NCI-H128 (cell line): ENCODE measurements at regions not wholly inside any gene's neighbourhood (a gene's known extent, or its start where the extent isn't known, plus 50 kb on each side); places are given as distances from the start of the nearest gene placed in this dataset.
"Not testable (repeated sequence)": the region's sequence is repeated elsewhere in the genome, so short reads cannot be mapped to it uniquely, and the experiment has no call there.

Experiments used
- DNase-seq: peaks from one replicate; lab custom pipeline; 2025; ENCODE audit not compliant: unreplicated experiment; lab: John Stamatoyannopoulos, UW

DNA sequence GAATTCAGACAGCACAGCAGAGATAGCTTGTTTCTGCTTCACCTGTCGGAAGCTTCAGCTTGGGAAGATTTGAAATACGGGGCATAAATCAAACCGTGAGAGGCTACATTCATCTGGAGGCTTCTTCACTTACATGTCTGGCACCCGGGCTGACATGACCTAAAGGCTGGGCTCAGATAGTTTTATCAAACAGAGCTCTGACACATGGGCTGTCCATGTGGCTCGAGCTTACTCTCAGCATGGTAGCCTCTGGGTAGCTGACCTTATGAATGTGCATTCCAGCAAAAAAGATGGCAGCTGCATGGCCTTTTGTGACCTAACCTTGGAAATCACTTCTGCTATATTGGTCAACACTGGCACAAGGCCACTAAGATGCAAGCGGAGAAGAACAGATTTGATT is 414.5 kb downstream of the NDFIP2 start:
- DNase-seq: no peak

DNA sequence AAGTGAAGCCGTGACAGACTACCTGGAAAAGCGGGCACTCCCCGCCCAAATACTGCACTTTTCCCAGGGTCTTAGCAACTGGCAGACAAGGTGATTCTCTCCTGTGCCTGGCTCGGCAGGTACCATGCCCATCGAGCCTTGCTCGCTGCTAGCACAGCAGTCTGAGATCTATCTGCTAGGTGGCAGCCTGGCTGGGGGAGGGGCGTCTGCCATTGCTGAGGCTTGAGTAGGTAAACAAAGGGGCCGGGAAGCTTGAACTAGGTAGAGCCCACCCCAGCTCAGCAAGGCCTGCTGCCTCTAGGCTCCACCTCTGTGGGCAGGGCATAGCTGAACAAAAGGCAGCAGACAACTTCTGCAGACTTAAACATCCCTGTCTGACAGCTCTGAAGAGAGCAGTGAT is 406.3 kb downstream of the NDFIP2 start:
- not testable (repeated sequence) for DNase-seq

DNA sequence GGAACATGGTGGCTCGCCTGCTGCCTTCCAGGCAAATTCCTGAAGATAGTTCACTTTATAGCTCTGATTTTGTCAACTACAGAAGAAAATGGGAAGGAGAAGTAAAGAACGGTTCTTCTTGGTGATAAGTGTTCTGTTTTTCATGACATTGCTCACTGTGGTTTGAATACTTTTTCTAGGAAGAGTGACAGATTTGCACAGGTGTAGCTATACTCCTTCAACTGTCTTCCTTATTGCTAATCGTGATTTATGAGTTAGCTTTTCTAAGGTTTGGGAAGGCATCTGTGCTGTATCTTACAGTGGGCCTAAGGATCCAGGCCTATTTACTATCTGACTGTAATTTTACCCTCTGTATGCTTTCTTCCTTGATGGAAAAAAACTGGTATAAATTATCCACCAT is 405.6 kb downstream of the NDFIP2 start:
- DNase-seq: no peak

DNA sequence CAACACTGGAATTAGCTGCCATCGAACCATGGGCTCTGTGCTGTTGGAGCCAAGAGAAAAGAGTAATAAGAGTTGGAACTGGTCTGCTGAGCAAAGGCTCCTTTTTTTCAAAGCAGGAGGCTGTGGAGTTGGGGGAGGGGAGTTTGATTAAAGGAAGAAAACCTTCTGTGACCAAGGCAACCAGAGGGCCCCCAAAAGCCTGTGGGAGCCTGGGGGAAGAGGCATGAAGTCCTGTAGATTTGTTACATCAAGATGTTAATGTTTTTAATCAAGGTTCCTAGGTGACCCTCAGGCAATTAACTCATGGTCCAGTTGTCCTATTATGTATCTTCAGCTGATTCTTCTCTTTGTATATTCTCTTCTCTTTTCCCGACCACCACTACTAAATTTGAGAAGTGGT is 403.9 kb downstream of the NDFIP2 start:
- no peak for DNase-seq

DNA sequence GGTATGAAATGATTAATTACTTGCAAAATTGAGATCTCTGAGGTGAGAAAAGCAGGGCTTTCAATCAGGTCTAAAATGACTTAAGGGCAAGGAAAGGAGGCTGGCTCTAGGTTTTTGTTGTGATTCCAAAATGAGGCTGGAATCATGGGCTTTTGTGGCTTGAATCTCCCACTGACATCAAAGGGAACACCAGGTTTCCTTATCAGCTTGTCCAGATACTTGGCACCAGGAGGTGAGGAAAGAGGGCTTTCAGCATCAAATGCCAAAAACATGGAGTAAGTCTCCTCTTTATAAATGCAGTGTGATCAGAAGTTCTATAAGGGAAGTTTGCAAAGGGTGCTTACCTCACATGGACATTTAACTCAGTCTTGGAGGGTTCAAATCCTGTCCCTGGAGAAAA is 402.3 kb downstream of the NDFIP2 start:
- no peak for DNase-seq

DNA sequence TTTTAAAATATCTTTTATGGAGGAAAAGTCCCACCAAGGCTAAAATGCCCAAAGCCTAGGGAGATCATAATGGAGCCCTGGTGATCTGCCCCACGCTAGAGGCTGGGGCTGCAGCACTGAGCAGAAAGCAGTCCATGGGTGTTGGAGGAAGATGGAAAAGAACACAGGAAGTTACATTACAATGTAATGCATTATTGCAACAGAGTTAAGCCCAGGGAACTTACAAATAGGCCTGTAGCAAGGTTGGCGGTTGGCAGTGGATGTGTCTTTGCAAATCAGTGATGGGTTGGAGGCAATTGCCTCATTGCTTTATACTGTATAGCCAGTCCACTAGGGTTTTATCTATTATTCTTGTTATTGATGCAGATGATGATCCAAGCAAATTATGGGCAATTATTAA is 399.9 kb downstream of the NDFIP2 start:
- no peak for DNase-seq

DNA sequence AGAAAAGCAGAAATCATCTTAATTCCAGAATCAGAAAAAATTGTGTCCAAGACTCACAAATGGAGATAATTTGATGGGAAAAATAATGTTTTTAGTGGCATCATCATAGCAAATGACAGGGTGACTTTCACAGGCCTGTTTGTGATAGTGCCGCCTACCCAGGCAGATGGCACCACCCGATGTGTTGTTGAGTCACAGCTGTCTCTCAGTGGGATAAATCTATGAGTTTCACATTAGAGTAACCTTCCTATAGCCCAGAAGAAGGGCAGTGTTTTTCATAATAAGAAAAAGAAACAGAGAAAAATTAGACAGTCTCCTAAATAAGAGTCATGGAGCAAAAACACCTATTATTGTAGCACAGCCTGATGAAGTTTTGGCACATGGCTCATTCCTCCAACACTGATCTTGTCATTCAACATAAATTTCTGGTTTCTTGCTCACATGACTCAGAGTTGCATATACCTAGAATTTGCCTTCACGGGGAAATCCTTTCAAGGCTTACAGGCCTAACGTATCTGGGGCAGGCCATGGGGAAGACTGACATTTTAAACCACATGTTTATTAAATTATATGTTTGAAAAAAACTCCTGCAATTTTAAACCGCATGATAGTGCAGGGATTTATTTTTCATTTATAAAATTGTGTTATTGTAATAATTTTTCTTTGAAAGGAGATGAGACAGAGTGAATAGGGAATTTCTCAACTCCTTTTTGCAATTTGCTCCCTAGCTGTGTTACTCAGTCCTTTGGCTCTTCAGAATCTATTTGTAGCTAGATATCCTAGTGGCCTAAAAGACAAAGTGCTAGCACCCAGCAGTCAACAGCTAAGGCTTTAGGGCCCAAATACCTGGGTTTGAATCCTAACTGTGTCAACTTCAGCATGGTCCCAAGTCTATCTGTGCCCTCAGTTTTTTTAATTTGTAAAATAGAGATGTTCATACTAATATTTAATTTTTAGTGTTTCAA is 393.7 kb downstream of the NDFIP2 start:
- no peak for DNase-seq

DNA sequence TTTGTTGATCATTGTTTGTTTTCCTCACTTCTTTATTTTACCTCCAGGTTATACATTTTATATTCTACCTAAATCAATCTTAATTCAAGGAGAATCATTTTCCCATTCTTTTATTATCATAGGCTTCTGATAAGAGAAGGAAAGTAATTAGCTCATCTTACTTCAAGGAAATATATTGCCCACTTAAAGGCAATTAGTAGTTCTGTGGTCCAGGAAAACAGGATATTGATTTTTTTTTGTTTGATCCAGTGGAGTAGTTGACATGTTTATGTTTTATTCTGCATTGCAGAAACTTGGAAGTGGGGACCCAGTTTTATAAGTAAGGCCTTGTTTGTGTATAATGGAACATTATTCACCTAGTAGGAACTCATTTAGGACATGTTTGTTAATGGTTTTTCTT is 390.6 kb downstream of the NDFIP2 start:
- DNase-seq: no peak

DNA sequence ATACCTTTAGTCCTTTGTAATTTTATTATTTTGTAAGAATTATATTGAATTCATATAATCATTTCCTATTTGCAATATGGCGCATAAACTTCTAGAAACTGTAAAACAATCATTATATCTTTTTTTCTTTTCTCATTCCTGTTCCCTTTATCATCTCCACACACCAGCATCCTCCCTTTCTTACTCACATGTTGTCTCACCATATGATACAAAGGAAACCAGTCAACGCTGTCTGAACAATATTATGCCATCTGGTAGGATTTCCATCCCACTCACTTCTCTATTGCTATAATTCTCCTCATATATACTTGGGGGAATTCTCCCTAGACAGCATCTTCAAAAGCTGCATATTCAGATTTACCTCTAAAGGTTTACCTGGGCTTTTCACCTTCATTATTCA is 389.8 kb downstream of the NDFIP2 start:
- no peak for DNase-seq

DNA sequence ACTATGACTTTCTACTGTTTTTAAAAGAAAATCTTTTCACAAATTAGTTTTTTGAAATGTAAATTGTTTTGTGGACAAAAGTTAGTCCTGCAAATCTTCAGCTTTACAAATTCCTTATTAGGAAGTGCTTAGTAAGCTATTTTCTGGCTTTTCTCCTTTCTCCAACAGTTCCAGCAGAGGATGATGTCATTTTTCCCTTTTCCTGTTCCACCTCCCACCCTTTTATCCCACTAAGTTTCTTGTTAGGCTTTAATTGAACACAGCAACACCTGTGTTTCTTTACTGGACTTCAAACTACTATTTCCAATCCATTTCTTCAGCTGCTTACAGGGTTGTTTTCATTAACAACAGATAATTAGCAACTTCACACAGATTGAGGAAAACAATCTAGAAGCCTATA is 389.2 kb downstream of the NDFIP2 start:
- DNase-seq: no peak

DNA sequence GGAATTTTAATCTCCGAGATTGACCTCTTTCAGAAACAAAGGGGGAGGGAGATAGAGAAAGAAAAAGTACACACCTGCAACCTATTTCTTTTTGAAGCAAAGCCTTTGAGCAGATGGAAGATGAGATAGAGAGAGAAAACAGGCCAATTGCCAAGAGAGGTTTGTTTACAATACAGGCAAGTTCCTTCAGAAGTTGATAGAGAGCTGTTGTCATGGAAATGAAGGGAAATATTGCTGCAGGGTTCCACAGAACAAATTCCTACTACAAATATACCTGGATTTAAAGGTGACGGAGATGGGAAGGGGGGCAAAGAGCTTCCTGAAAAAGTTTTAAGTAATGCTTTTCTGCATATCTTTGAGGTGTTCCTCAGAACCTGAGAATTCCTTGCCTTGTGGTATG is 388.4 kb downstream of the NDFIP2 start:
- DNase-seq: no peak

DNA sequence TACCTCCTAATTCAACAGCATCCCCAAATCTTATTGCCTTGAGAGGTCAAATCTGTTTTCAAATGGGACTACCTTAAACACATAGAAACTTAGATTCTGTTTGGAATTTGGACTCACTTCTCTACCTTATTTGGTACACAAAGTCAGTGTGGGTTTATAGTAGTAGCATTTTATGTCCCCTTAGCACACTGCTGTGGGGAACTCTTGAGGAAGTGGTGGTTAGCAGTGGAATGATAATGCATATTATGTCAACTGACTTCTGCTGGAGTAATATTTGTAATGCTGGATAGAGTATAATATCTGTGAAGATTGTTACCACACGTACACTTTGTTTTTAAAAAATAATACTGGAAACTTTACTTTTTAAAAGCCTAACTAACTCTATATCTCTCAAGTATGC is 386.3 kb downstream of the NDFIP2 start:
- DNase-seq: no peak

DNA sequence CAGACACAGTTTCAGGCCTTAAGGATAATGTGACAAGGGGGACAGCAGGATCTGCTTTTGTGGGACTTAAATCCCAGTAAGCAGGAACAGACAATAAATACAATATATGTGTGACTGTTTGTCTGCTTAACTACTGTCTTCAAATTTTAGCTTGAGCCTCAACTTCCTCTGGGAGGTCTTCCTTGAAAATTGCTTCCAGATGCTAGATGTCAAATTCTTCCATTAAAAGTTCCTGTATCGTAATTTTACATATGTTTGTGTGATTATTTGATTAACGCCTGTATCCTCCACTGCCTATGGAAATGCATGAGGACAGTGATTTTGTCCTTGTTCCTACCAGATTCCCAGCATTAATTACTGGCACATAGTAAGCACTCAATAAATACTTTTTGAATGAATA is 385.5 kb downstream of the NDFIP2 start:
- DNase-seq: no peak

DNA sequence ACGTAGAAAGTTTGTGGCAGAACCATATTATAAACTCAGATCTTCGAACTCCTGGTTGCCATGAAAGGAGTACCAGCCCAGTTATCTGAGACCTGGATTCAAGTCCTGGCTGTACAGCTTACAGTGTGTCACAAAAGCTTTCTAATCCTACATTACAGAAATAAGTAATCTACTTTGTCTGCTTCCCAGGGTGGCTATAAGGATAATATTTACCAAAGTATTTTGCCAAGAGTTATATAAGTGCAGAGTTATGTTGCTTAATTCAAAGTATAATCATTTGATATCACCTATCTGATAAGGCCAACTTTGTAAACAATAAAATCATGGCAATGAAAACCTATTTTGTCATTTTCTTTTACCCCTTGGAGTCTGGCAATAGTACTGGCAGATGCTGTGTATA is 381.6 kb downstream of the NDFIP2 start:
- no peak for DNase-seq

DNA sequence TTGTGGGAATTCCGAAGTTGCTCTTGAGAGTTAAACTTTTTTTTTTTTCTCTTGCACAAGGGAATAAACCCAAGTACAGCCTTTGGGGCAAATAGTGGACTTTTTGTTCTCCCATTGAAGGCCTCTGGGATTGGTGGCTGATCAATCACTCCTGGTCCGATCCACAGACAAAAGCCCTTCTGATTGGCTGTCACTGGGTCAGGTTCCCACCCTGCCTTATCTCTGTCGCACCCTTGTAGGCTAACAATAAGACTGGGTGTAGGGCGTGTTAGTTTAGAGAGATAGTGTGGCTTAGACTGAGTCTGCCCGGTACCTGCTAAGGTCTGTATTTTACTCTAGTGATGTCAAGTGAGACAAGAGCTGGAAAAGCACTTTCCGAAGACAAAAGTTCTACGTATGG is 380.8 kb downstream of the NDFIP2 start:
- no peak for DNase-seq

DNA sequence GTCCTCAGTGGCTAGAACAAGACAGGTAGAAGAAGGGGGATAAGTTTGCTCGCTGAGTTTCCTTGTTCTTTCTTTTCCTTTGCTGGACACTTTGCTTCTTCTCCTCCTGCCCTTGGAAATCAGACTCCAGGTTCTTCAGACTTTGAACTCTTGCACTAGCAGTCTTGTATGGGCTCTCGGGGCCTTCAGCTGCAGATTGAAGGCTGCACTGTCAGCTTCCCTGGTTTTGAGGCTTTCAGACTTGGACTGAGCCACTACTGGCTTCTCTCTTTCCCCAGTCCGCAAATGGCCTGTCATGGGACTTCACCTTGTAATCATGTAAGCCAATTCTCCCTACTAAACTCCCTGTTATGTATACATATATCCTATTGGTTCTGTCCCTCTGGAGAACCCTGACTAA is 379.8 kb downstream of the NDFIP2 start:
- no peak for DNase-seq

DNA sequence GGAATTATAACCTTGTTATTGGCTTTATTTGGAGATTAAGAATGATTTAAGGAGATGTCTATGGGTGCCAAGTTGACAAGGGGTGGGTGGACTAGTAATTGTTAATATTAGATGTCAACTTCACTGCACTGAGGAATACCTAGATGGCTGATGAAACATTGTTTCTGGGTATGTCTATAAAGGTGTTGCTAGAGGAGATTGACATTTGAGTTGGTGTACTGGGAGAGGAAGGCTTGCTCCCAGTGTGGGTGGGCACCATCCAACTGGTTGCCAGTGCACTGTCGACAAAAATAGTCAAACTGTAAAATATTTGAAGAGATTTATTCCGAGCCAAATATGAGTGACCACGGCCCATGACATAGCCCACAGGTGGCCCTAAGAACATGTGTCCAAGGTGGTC is 378.8 kb downstream of the NDFIP2 start:
- no peak for DNase-seq

DNA sequence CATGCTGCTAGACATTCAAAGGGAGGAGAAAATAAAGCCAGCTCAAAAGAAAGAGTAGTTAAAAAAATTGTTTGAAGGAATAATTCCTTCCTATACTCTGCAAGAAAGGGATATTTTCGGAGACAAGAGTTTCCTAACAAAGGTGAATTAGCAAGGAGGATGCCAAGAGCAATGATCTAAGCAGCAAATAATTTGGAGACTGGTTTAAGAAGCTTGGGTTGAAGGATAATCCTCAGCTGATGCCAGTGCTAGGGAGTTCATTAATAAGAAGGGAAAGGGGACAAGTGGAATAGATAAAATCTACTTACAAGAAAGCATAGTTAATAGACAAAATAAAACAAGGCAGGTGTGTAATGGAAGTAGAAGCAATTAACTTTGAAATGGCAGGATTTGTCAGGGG is 372.3 kb downstream of the NDFIP2 start:
- DNase-seq: no peak

DNA sequence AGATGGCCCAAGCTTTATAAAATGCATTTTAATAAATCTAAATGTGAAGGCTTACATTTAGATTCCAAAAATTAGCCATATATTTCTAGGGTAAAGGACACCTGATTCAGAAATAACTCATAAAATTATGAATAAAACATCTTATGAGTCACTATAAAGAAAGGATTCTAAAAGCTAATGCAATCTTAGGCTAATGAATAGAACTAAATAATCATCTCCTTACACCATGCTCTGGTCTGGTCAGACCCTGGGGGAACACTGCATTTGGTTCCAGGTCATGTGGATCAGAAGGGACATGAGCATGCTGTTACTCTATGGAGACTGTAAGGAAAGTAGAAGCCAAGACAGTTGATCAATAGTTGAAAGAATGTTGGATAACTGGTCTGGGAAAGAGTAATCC is 370.4 kb downstream of the NDFIP2 start:
- no peak for DNase-seq

DNA sequence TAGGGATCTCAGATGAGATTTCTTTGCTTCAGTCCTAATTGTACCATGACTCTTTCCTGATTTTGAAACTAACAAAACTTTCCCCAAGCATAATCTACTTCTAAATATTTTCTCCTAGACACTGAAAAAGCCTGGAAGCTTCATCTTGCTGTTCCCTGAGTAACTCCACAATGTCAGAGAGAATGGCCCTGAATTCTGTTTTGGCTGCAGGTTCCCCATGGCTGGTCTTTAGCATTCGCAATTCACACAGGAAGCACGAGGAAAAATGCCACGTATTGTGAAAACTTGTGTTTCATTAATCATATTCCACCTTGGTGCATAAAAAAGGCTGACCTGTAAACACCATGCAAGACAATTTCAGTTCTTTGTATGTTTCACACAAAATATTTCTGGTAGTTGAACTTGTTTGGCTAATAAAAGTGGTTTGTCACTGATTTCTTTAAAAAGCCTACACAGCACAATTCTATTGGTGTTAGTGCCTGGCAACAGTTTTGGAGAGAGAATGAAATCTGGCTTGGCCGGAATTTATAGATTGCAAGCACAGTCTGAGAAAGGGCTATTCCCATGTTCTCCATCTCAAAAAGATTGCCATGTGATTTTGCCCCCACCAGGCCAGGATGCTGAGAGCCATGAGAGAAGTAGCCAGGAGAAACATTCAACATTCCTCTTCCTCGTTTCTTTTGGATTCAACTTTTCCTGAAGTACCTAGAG is 367.1 kb downstream of the NDFIP2 start:
- no peak for DNase-seq

DNA sequence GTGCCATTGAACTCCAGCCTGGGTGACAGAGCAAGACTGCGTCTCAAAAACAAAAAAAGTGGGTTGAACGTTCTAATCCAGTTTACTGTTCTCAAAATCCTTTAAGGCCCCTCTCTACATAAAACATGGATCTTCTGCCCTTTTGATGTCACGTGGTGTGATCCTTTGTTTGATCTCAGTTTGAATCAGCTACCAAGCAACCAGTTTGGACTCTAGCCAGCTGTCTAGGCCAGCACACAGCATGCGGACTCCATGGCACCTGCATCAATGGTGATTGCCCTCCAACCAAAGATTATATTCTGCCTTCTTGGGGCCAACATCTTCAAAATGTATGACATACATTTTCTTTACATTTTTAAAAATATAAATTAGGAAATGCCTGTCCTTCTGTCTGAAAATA is 365.4 kb downstream of the NDFIP2 start:
- DNase-seq: no peak

DNA sequence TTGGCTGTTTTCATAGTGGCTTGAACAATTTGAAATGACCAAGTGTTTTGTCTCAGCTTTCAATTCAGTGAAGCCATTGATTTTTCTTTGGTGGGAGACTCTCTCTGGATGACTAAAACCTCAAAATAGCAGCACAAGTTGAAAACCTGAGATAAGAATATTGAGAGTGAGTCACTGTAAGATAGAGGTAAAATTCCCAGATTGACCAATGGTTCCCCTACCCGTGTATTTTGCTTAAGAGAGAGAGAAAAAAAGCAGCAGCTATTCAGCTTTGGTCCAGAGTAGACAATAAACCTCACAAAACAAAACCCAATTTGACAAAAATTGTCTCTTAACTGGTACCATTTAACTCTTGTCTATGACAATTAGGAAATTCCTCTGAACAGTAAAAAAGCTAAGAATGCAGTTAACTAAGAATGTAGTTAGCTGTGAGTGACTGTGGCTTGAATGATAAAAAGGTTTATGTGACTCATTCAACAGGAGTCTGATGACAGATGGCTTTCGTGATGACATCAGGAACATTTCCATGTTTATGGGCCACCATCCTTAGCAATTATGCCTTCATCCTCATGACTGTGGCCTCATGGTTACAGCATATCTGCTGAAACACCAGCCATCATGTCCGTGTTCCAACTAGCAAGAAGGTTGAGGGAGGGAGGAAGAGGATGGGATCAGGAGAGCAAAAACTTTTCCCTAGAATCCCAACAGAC is 356.9 kb downstream of the NDFIP2 start:
- DNase-seq: no peak
